Endothelial cell (in vitro differentiated cells): ENCODE measurements at regions not wholly inside any gene's neighbourhood (a gene's known extent, or its start where the extent isn't known, plus 50 kb on each side); places are given as distances from the start of the nearest gene placed in this dataset.

Source experiments
- DNase-seq: peaks from one replicate; pipeline ENCODE4 v3.0.0; 2021; ENCODE audit warnings: low spot score
- H3K27ac Mint-ChIP-seq: one replicate; pipeline ENCODE4 v1.8.0; 2021; ENCODE audit warnings: mixed read lengths, inconsistent platforms; ENCODE audit not compliant: unreplicated experiment
- H3K27me3 Mint-ChIP-seq: one replicate; pipeline ENCODE4 v1.8.0; 2021; ENCODE audit warnings: mild to moderate bottlenecking, moderate library complexity, mixed read lengths, inconsistent platforms; ENCODE audit not compliant: unreplicated experiment
- H3K36me3 Mint-ChIP-seq: one replicate; pipeline ENCODE4 v1.8.0; 2021; ENCODE audit warnings: mild to moderate bottlenecking, low read depth, mixed read lengths, inconsistent platforms; ENCODE audit not compliant: unreplicated experiment
- H3K4me1 Mint-ChIP-seq: one replicate; pipeline ENCODE4 v1.8.0; 2021; ENCODE audit warnings: mild to moderate bottlenecking, mixed read lengths, inconsistent platforms; ENCODE audit not compliant: unreplicated experiment
- H3K4me3 Mint-ChIP-seq: one replicate; pipeline ENCODE4 v1.8.0; 2021; ENCODE audit warnings: mild to moderate bottlenecking, mixed read lengths, inconsistent platforms; ENCODE audit not compliant: unreplicated experiment
- H3K9me3 Mint-ChIP-seq: one replicate; pipeline ENCODE4 v1.8.0; 2021; ENCODE audit warnings: mixed read lengths, inconsistent platforms; ENCODE audit not compliant: unreplicated experiment
- CTCF ChIP-seq: fragments of 200-600 bp; sonication (generic); IDR thresholded peaks from one replicate; pipeline ENCODE4 v1.5.0; 2021; ENCODE audit warnings: antibody characterized with exemption; ENCODE audit not compliant: unreplicated experiment

- H3K36me3 Mint-ChIP-seq, result no peaks in the 10 kb centered on the region
- no peak for DNase-seq
- H3K4me1 Mint-ChIP-seq, result peaks cover 9% of the 10 kb centered on the region
- H3K9me3 Mint-ChIP-seq, result no peaks in the 10 kb centered on the region
- no peak for TF ChIP-seq CTCF
- H3K4me3 Mint-ChIP-seq, result no peak overlapping the region
- H3K27me3 Mint-ChIP-seq, result no peaks in the 10 kb centered on the region
- no peak overlapping the region for H3K27ac Mint-ChIP-seq
Observed at GRCh38 chr15:62934236-62934971, 108.1 kb upstream of the TPM1 start.

- Mint-ChIP-seq H3K4me3 (no peak overlapping the region), H3K4me1 (peaks cover 9% of the 10 kb centered on the region), H3K36me3 (no peaks in the 10 kb centered on the region), H3K9me3 (no peaks in the 10 kb centered on the region), H3K27me3 (no peaks in the 10 kb centered on the region), H3K27ac (no peak overlapping the region)
- TF ChIP-seq CTCF, result no peak
- no peak for DNase-seq
Observed at GRCh38 chr15:62935300-62936081, 107.1 kb upstream of the TPM1 start.

DNA sequence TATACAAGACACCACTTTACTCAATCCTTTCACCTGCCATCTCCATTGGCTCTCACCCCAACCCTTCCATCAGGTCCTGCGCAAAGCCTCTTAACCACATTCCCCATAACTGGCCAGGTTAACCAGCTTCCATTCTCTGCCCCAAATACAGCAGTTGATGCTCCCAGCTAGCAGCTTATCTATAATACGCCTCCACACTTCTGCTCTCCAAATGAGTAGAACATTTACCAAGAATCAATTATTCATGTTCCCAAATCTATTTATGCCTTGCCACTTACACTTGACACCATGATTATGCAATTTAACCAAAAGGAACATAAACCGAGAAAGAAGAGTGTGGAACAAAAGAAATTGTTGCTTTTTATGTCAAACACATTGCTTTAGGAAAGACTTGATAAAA lies 103.7 kb upstream of the TPM1 start:
- no peak for TF ChIP-seq CTCF
- H3K36me3 Mint-ChIP-seq, result no peaks in the 10 kb centered on the region
- H3K27ac Mint-ChIP-seq, result no peak overlapping the region
- H3K4me3 Mint-ChIP-seq, result no peak overlapping the region
- H3K9me3 Mint-ChIP-seq, result no peaks in the 10 kb centered on the region
- H3K27me3 Mint-ChIP-seq, result peaks cover 2% of the 10 kb centered on the region
- H3K4me1 Mint-ChIP-seq, result peaks cover 3% of the 10 kb centered on the region
- no peak for DNase-seq

DNA sequence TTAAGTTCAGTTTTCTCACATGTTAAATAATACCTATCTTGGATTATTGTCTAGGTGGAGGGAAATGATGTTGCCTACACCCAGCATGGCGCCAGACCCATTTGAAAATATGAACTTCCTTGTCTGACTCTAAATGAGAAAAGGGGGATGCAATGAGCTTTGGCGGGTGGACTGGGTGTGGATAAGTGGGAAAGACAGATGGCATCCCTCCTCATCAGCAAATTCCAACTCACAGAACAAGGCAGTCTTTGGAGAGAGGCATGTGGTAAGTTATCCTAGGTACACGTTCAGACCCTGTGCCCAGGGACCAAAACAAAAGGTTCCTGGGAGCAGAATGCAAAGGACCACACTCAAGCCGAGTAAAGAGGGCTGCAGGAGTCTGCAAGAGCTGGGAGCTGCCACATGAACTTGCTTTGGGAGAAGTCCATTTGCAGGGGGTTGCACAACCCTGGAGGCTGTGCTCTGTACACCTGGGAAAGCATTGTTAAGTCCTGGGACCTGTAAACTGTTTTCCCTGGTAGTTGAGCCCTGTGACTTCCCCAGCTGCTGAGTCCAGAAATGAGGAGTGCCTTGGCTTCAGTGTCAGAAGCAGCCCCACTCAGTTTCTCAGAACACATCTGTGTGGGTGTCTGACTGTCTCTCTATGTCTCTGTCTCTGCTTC lies 102.3 kb upstream of the TPM1 start:
- H3K4me1 Mint-ChIP-seq, result peaks cover 2% of the 10 kb centered on the region
- no peak for TF ChIP-seq CTCF

More for the DNA sequence above, 102.3 kb upstream of the TPM1 start:
- peaks cover 2% of the 10 kb centered on the region for H3K27me3 Mint-ChIP-seq
- no peak overlapping the region for H3K27ac Mint-ChIP-seq
- H3K4me3 Mint-ChIP-seq, result no peak overlapping the region
- DNase-seq, result no peak
- no peaks in the 10 kb centered on the region for H3K9me3 Mint-ChIP-seq
- H3K36me3 Mint-ChIP-seq, result no peaks in the 10 kb centered on the region
